A673 (cell line): ENCODE measurements at regions not wholly inside any gene's neighbourhood (a gene's known extent, or its start where the extent isn't known, plus 50 kb on each side); places are given as distances from the start of the nearest gene placed in this dataset.

ENCODE experiments used
- BruUV-seq: library from RNA; stranded (reverse); fragments of 400-500 nt; replicated peaks from 2 replicates; lab custom pipeline; 2021; lab: Mats Ljungman, UMichigan
- CTCF ChIA-PET: fragments of 300-600 bp; sonication (Branson Sonifier 250); formaldehyde crosslinking; loops from one replicate; lab custom pipeline; 2022; ENCODE audit warnings: antibody characterized with exemption; lab: Charles Lee
- POLR2A ChIA-PET: fragments of 300-600 bp; sonication (Branson Sonifier 250); formaldehyde crosslinking; loops from one replicate; lab custom pipeline; 2022; ENCODE audit warnings: antibody characterized with exemption; ENCODE audit not compliant: low non-redundant PET; lab: Charles Lee
- DNase-seq: peaks from one replicate; pipeline ENCODE4 v3.0.0-alpha.2; 2015; ENCODE audit warnings: low spot score
- H3K27ac ChIP-seq: fragments of 200-600 bp; sonication (generic); 2 replicates; pipeline ENCODE4 v1.5.1; 2016; ENCODE audit warnings: mixed run types, low read depth, mild to moderate bottlenecking, mixed read lengths, antibody characterized with exemption, low read length; ENCODE audit not compliant: poor library complexity, severe bottlenecking
- H3K27me3 ChIP-seq: fragments of 200-600 bp; sonication (generic); replicated peaks from 2 replicates; pipeline ENCODE4 v1.6.1; 2017; ENCODE audit warnings: mixed run types, low read depth, mild to moderate bottlenecking, mixed read lengths, antibody characterized with exemption, low read length; ENCODE audit not compliant: insufficient read depth, poor library complexity
- H3K36me3 ChIP-seq: fragments of 200-600 bp; sonication (generic); 2 replicates; pipeline ENCODE4 v1.6.1; 2016; ENCODE audit warnings: mixed run types, mild to moderate bottlenecking, mixed read lengths, antibody characterized with exemption, low read length; ENCODE audit not compliant: insufficient read depth, poor library complexity, severe bottlenecking
- H3K4me1 ChIP-seq: fragments of 200-600 bp; sonication (generic); 2 replicates; pipeline ENCODE4 v1.6.1; 2017; ENCODE audit warnings: mixed run types, mild to moderate bottlenecking, mixed read lengths, antibody characterized with exemption, low read length; ENCODE audit not compliant: insufficient read depth, poor library complexity, severe bottlenecking
- H3K4me3 ChIP-seq: fragments of 200-600 bp; sonication (generic); 2 replicates; pipeline ENCODE4 v1.5.1; 2016; ENCODE audit warnings: low read depth, mixed run types, mild to moderate bottlenecking, mixed read lengths, low read length; ENCODE audit not compliant: poor library complexity, severe bottlenecking
- H3K9me3 ChIP-seq: fragments of 200-600 bp; sonication (generic); 2 replicates; pipeline ENCODE4 v1.6.1; 2016; ENCODE audit warnings: mixed run types, low read depth, mild to moderate bottlenecking, mixed read lengths, antibody characterized with exemption, low read length; ENCODE audit not compliant: poor library complexity, severe bottlenecking
- CTCF ChIP-seq: fragments of 300-800, 200-600 bp; sonication (generic); conservative IDR thresholded peaks from 2 replicates; pipeline ENCODE4 v1.5.1; 2017; ENCODE audit warnings: low read depth, mild to moderate bottlenecking, antibody characterized with exemption, low read length, moderate library complexity, mixed read lengths
- EZH2 ChIP-seq: fragments of 200-600 bp; sonication (generic); IDR thresholded peaks from 2 replicates; pipeline ENCODE4 v1.6.1; 2017; ENCODE audit warnings: borderline replicate concordance, low read depth, mild to moderate bottlenecking, mixed read lengths, antibody characterized with exemption, low read length; ENCODE audit not compliant: poor library complexity, severe bottlenecking
- intact Hi-C: fragments of 100-400 bp; cut with micrococcal nuclease; formaldehyde crosslinking; loops from one replicate; pipeline ENCODE4 v1.10.0; 2022; ENCODE audit not compliant: unreplicated experiment

GRCh38 chr3:117725314-117725713 is 1015.7 kb downstream of the TUSC7 start:
- CTCF ChIA-PET, result no interaction called here
- H3K27me3 ChIP-seq, result no peaks in the 10 kb centered on the region

DNA sequence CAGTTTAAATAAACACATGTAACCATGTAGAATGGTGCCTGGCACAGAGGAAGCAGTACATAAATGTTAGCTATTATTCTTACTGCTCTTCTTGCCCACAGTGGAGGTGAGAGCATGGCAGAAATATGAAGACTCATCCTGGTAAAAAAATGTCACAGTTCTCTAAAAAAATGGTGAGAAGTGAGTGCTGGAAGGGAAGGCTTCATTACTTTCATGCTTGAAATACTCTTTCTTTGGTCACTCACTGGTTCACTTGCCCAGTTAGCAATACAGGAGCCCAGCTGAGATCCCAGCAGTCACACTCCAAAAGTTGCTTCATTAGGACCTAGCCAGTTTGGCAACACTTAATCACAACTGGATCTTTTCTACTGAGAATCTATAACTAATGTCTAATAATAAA is 1017.2 kb downstream of the TUSC7 start:
- Histone ChIP-seq H3K9me3 (no peaks in the 10 kb centered on the region), H3K4me1 (no peaks in the 10 kb centered on the region), H3K36me3 (no peaks in the 10 kb centered on the region), H3K27ac (no peak overlapping the region), H3K27me3 (no peaks in the 10 kb centered on the region), H3K4me3 (no peak overlapping the region)
- no peak for DNase-seq
- intact Hi-C loops, result loop anchor here (10.0 kb wide), 1 partner anchor 268 kb away; no protein-coding TSS in a partner anchor
- POLR2A ChIA-PET, result no interaction called here
- no TSS peak for BruUV-seq
- TF ChIP-seq EZH2 (no peak), CTCF (no peak)
- CTCF ChIA-PET, result no interaction called here

More at GRCh38 chr3:117725314-117725713, 1015.7 kb downstream of the TUSC7 start:
- H3K36me3 ChIP-seq, result no peaks in the 10 kb centered on the region
- no TSS peak for BruUV-seq
- H3K9me3 ChIP-seq, result no peaks in the 10 kb centered on the region
- no peaks in the 10 kb centered on the region for H3K4me1 ChIP-seq
- H3K27ac ChIP-seq, result no peak overlapping the region
- no peak overlapping the region for H3K4me3 ChIP-seq
- DNase-seq, result no peak
- TF ChIP-seq EZH2, result no peak
- TF ChIP-seq CTCF, result no peak
- intact Hi-C loops, result loop anchor here (10.0 kb wide), 1 partner anchor 269 kb away; no protein-coding TSS in a partner anchor
- POLR2A ChIA-PET, result no interaction called here

- BruUV-seq, result no TSS peak
- intact Hi-C loops, result loop anchor here (10.0 kb wide), 1 partner anchor 267 kb away; no protein-coding TSS in a partner anchor
- CTCF ChIA-PET, result no interaction called here
- Histone ChIP-seq H3K4me1 (no peaks in the 10 kb centered on the region), H3K9me3 (no peaks in the 10 kb centered on the region), H3K36me3 (no peaks in the 10 kb centered on the region), H3K27ac (no peak overlapping the region), H3K4me3 (no peak overlapping the region), H3K27me3 (no peaks in the 10 kb centered on the region)
- POLR2A ChIA-PET, result no interaction called here
- no peak for TF ChIP-seq CTCF
- TF ChIP-seq EZH2, result no peak
- DNase-seq, result no peak
Observed at GRCh38 chr3:117728226-117728625, 1018.6 kb downstream of the TUSC7 start.
